Lower leg skin (tissue), 4 donors: ENCODE measurements at regions not wholly inside any gene's neighbourhood (a gene's known extent, or its start where the extent isn't known, plus 50 kb on each side); places are given as distances from the start of the nearest gene placed in this dataset.

ENCODE experiments used
- DNase-seq, 2 donors: peaks; one replicate each; pipeline ENCODE4 v3.0.0-alpha.2; 2019; ENCODE audit warnings: low spot score in 2 of 2
- H3K4me3 ChIP-seq: fragments of 200-600 bp; sonication (generic); 2 replicates; pipeline ENCODE4 v1.5.1; 2017; ENCODE audit warnings: mild to moderate bottlenecking, low read depth; ENCODE audit not compliant: poor library complexity, severe bottlenecking
- CTCF ChIP-seq, 3 donors: fragments of 450-650 bp; IDR thresholded peaks; one replicate each; pipeline ENCODE4 v1.5.1; 2016; ENCODE audit warnings: antibody characterized with exemption in 3 of 3, mild to moderate bottlenecking in 3 of 3, moderate library complexity in 2 of 3
- POLR2A ChIP-seq, 2 donors: fragments of 450-650 bp; IDR thresholded peaks; one replicate each; pipeline ENCODE4 v1.6.1; 2016 to 2017; ENCODE audit warnings: antibody characterized with exemption in 2 of 2, mild to moderate bottlenecking in 1 of 2, moderate library complexity in 1 of 2
- WGBS, 2 donors: methylation state at CpG; one replicate each; pipeline ENCODE4 v1.1.5; 2018; 5-methylcytosine and 5-hydroxymethylcytosine counted together
- intact Hi-C: fragments of 100-400 bp; cut with DNase I; formaldehyde crosslinking; loops from one replicate; pipeline ENCODE4 v1.15.0; 2023; ENCODE audit warnings: low total_unique reads

GRCh38 chr2:34481542-34481941, 882.4 kb upstream of the FAM98A start:
- no peak for DNase-seq
- no peak overlapping the region for H3K4me3 ChIP-seq
- intact Hi-C loops, result no loop called here
- 81 to 84% methylated on average over 3 of the region's 3 CpGs for WGBS, 2 donors
- TF ChIP-seq CTCF (IDR thresholded peaks at IDR 0.05) (no peak), POLR2A (IDR thresholded peaks at IDR 0.05) (no peak)

- H3K4me3 ChIP-seq, result no peak overlapping the region
- intact Hi-C loops, result no loop called here
- DNase-seq, result no peak
- 70% methylated on average over 2 of the region's 2 CpGs for WGBS, 2 donors
- TF ChIP-seq POLR2A (IDR thresholded peaks at IDR 0.05), result no peak
- TF ChIP-seq CTCF (IDR thresholded peaks at IDR 0.05), result no peak
These were observed 881.3 kb upstream of the FAM98A start for GRCh38 chr2:34480366-34480765.

GRCh38 chr2:34475156-34475555, 876.1 kb upstream of the FAM98A start:
- 15 to 27% methylated on average over 1 of the region's 1 CpG for WGBS, 2 donors
- TF ChIP-seq CTCF (IDR thresholded peaks at IDR 0.05), result no peak
- TF ChIP-seq POLR2A (IDR thresholded peaks at IDR 0.05), result no peak

GRCh38 chr2:34474646-34475045, 875.5 kb upstream of the FAM98A start:
- intact Hi-C loops, result no loop called here
- TF ChIP-seq POLR2A (IDR thresholded peaks at IDR 0.05) (no peak), CTCF (IDR thresholded peaks at IDR 0.05) (no peak)
- DNase-seq, result no peak
- WGBS, 2 donors, result 86 to 87% methylated on average over 1 of the region's 1 CpG
- no peak overlapping the region for H3K4me3 ChIP-seq

More at GRCh38 chr2:34475156-34475555, 876.1 kb upstream of the FAM98A start:
- no peak overlapping the region for H3K4me3 ChIP-seq
- intact Hi-C loops, result no loop called here
- no peak for DNase-seq

- no peak for DNase-seq
- no peak overlapping the region for H3K4me3 ChIP-seq
- intact Hi-C loops, result no loop called here
- TF ChIP-seq POLR2A (IDR thresholded peaks at IDR 0.05), result no peak
- TF ChIP-seq CTCF (IDR thresholded peaks at IDR 0.05), result no peak
These were observed 848.0 kb upstream of the FAM98A start for GRCh38 chr2:34447097-34447496.

GRCh38 chr2:34423301-34423700, 824.2 kb upstream of the FAM98A start:
- WGBS, 2 donors, result 86 to 98% methylated on average over 2 of the region's 2 CpGs
- TF ChIP-seq CTCF (IDR thresholded peaks at IDR 0.05) (no peak), POLR2A (IDR thresholded peaks at IDR 0.05) (no peak)
- intact Hi-C loops, result no loop called here

More at GRCh38 chr2:34423301-34423700, 824.2 kb upstream of the FAM98A start:
- DNase-seq, result no peak
- no peak overlapping the region for H3K4me3 ChIP-seq
